Ishikawa (cell line): ENCODE measurements at regions not wholly inside any gene's neighbourhood (a gene's known extent, or its start where the extent isn't known, plus 50 kb on each side); places are given as distances from the start of the nearest gene placed in this dataset.

Source experiments
- CEBPB ChIP-seq: IDR thresholded peaks from 2 replicates; pipeline ENCODE4 v1.6.1; 2012
- CREB1 ChIP-seq: IDR thresholded peaks from 2 replicates; pipeline ENCODE4 v1.6.1; 2012; ENCODE audit warnings: low read depth
- EGR1 ChIP-seq: IDR thresholded peaks from 2 replicates; pipeline ENCODE4 v1.6.1; 2012
- EP300 ChIP-seq: IDR thresholded peaks from 2 replicates; pipeline ENCODE4 v1.6.1; 2012; ENCODE audit warnings: borderline replicate concordance
- FOXM1 ChIP-seq: IDR thresholded peaks from 2 replicates; pipeline ENCODE4 v1.6.1; 2012; ENCODE audit warnings: low read depth, borderline replicate concordance
- NFIC ChIP-seq: IDR thresholded peaks from 2 replicates; pipeline ENCODE4 v1.6.1; 2012
- RAD21 ChIP-seq: IDR thresholded peaks from 2 replicates; pipeline ENCODE4 v1.6.1; 2012; ENCODE audit warnings: low read depth
- TAF1 ChIP-seq: IDR thresholded peaks from 2 replicates; pipeline ENCODE4 v1.6.1; 2012; ENCODE audit warnings: low read depth, mild to moderate bottlenecking
- TCF12 ChIP-seq: IDR thresholded peaks from 2 replicates; pipeline ENCODE4 v1.6.1; 2012; ENCODE audit warnings: low read depth
- TEAD4 ChIP-seq: IDR thresholded peaks from 2 replicates; pipeline ENCODE4 v1.6.1; 2012
- YY1 ChIP-seq: IDR thresholded peaks from 2 replicates; pipeline ENCODE4 v1.6.1; 2012; ENCODE audit warnings: low read depth
- ZBTB7A ChIP-seq: IDR thresholded peaks from 2 replicates; pipeline ENCODE4 v1.6.1; 2012; ENCODE audit warnings: low read depth
- TF ChIP-seq, protein P1 (sequence below): IDR thresholded peaks from 2 replicates; pipeline ENCODE4 v1.6.1; 2012
- TF ChIP-seq, protein P2 (sequence below): IDR thresholded peaks from 2 replicates; pipeline ENCODE4 v1.6.1; 2012; ENCODE audit warnings: low read depth, mild to moderate bottlenecking
- TF ChIP-seq, protein P3 (sequence below): IDR thresholded peaks from 2 replicates; pipeline ENCODE4 v1.6.1; 2012

DNA sequence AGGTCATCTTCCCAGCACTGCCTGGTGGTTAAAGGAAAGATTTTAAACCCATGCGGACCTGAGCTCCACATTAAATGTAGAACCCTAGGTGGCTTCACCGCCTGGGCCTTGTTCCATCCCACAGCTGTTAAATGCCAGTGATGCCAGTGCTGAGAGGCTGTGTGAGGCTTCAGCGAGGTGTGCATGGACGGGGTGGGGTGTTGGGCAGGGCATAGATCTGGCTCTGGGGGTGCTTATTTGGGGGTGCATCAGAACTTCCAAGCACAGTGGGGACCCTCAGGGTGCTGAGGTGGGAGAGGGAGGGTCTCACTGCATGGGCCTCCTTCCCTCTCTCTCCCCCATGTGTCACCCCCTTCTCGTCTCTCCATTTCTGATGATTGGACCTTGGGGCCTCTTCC is 90.1 kb upstream of the B3GAT1 start:
- TF ChIP-seq CEBPB (no peak), CREB1 (no peak), RAD21 (no peak), TAF1 (no peak), TEAD4 (no peak), YY1 (no peak), FOXM1 (no peak), TCF12 (no peak), ZBTB7A (no peak), NFIC (no peak), EGR1 (no peak), EP300 (no peak)
- TF ChIP-seq, protein P1, sequence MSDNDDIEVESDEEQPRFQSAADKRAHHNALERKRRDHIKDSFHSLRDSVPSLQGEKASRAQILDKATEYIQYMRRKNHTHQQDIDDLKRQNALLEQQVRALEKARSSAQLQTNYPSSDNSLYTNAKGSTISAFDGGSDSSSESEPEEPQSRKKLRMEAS: no peak
- TF ChIP-seq, protein P2, sequence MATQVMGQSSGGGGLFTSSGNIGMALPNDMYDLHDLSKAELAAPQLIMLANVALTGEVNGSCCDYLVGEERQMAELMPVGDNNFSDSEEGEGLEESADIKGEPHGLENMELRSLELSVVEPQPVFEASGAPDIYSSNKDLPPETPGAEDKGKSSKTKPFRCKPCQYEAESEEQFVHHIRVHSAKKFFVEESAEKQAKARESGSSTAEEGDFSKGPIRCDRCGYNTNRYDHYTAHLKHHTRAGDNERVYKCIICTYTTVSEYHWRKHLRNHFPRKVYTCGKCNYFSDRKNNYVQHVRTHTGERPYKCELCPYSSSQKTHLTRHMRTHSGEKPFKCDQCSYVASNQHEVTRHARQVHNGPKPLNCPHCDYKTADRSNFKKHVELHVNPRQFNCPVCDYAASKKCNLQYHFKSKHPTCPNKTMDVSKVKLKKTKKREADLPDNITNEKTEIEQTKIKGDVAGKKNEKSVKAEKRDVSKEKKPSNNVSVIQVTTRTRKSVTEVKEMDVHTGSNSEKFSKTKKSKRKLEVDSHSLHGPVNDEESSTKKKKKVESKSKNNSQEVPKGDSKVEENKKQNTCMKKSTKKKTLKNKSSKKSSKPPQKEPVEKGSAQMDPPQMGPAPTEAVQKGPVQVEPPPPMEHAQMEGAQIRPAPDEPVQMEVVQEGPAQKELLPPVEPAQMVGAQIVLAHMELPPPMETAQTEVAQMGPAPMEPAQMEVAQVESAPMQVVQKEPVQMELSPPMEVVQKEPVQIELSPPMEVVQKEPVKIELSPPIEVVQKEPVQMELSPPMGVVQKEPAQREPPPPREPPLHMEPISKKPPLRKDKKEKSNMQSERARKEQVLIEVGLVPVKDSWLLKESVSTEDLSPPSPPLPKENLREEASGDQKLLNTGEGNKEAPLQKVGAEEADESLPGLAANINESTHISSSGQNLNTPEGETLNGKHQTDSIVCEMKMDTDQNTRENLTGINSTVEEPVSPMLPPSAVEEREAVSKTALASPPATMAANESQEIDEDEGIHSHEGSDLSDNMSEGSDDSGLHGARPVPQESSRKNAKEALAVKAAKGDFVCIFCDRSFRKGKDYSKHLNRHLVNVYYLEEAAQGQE: no peak
- TF ChIP-seq, protein P3, sequence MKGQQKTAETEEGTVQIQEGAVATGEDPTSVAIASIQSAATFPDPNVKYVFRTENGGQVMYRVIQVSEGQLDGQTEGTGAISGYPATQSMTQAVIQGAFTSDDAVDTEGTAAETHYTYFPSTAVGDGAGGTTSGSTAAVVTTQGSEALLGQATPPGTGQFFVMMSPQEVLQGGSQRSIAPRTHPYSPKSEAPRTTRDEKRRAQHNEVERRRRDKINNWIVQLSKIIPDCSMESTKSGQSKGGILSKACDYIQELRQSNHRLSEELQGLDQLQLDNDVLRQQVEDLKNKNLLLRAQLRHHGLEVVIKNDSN: no peak

DNA sequence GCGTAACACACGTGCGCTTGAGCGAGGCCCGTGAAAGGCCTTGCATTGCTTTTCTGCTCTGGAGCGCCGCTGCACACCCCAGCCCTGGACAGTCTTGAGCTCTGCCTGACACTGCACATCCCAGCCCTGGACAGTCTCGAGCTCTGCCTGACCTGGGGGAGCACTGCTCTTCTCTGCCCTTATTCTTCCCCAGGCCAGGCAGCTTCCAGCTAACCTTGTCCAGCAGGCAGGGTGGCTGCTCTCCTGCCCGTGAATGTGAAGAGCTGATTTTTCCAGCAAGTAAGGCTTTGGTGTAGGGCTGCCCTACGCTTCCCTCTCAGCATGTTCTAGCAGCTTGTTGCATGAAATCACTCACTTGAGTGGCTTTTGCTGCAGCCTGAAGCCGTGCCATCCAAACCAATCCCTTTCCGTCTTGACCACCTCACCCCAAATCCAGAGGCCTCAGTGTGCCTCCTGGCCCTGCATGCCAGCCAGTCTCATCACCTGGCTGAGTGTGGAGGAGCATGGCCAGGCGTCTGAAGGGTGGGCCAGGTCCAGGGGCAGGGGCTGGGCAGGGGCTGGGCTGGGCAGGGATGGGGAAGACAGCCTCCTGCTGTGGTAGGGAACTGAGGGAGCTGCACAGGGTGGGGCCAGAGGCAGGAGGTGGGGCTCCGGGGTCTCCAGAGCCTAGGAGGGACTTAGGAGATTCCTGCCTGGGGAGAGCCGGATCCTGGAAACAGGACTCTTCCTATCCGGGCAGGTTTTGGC is 89.5 kb upstream of the B3GAT1 start:
- TF ChIP-seq EP300 (no peak), TCF12 (no peak), TAF1 (no peak), RAD21 (no peak), EGR1 (no peak), CEBPB (no peak), FOXM1 (no peak), NFIC (no peak), CREB1 (no peak), YY1 (no peak)
- TF ChIP-seq, protein P2: no peak
- TF ChIP-seq, protein P1: no peak

DNA sequence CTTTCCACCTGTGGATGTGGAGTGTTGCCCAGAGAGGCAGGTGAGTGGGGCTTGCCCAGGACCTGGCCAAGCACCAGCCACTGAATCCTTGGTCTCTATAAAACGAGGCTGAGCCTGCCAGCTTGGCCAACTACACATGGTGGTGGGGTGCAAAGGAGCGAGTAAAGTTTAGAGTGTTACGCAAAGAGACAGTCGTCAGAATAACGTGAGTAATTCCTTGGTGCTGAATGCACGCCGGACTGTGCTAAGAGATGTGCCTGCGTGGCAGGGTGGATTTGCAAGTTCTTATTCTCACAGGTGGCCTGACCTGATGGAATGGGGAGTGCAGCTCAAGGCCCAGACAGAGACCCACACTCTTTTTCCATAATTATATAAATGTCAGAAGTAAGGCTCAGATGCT is 88.6 kb upstream of the B3GAT1 start:
- no peak for TF ChIP-seq EGR1
- TF ChIP-seq TCF12: no peak
- TF ChIP-seq YY1: no peak
- TF ChIP-seq NFIC: no peak
- TF ChIP-seq, protein P1: no peak
- TF ChIP-seq, protein P3: no peak
- no peak for TF ChIP-seq RAD21
- TF ChIP-seq TAF1: no peak
- no peak for TF ChIP-seq CEBPB
- TF ChIP-seq, protein P2: no peak
- TF ChIP-seq EP300: no peak
- no peak for TF ChIP-seq FOXM1

DNA sequence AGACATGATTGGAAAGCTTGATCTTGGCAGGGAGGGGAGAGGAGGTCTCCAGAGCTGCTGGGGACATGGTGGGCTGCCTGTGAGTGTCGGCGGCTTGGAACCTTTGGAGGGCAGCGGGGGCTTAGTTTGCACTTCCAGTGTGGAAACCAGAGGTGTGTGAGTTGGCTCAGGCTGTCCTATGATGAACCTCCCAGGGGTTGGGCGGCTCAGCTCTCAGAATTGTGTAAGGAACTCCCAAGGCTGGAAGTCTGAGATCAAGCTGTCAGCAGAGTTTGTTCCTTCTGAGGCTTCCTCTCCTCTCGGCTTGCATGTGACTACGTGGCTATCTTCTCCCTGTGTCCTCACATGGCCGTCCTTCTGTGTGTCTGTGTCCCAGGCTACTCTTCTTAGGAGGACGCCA is 87.9 kb upstream of the B3GAT1 start:
- no peak for TF ChIP-seq RAD21
- TF ChIP-seq, protein P3: no peak
- TF ChIP-seq, protein P1: no peak
- no peak for TF ChIP-seq EP300
- TF ChIP-seq ZBTB7A: no peak
- no peak for TF ChIP-seq EGR1
- TF ChIP-seq FOXM1: no peak
- TF ChIP-seq, protein P2: no peak
- no peak for TF ChIP-seq CREB1
- no peak for TF ChIP-seq CEBPB
- TF ChIP-seq TAF1: no peak
- no peak for TF ChIP-seq TEAD4
- TF ChIP-seq NFIC: no peak
- TF ChIP-seq YY1: no peak
